ENCODE measurements at regions not wholly inside any gene's neighbourhood (a gene's known extent, or its start where the extent isn't known, plus 50 kb on each side); places are given as distances from the start of the nearest gene placed in this dataset.

- DNase-seq: no peak
These were observed 680.0 kb downstream of the SEMA5A start for GRCh38 chr5:8865686-8866374.

GRCh38 chr5:8868283-8868682 lies 677.6 kb downstream of the SEMA5A start:
- DNase-seq: no peak

- no peak for DNase-seq
These were observed 675.9 kb downstream of the SEMA5A start for GRCh38 chr5:8869932-8870331.

GRCh38 chr5:8870349-8870958 lies 675.4 kb downstream of the SEMA5A start:
- DNase-seq: no peak

DNA sequence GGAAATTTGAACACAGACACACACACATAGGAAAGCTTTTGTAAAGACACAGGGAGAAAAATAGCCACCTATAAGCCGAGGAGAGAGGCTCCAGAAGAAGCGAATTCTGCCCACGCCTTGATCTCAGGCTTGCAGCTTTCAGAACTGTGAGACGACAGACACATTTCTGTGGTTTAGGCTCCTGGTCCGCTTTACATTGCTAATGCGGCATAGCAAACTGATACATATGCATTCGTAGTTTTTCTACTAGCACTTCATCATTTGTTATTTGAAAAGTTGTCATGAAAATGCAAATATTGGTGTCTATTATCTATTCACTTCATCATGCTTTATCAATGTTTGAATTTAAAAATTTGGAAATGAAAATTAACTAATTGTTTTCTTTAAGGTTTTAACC lies 674.9 kb downstream of the SEMA5A start:
- no peak for DNase-seq

GRCh38 chr5:8871446-8871845 lies 674.4 kb downstream of the SEMA5A start:
- no peak for DNase-seq

DNA sequence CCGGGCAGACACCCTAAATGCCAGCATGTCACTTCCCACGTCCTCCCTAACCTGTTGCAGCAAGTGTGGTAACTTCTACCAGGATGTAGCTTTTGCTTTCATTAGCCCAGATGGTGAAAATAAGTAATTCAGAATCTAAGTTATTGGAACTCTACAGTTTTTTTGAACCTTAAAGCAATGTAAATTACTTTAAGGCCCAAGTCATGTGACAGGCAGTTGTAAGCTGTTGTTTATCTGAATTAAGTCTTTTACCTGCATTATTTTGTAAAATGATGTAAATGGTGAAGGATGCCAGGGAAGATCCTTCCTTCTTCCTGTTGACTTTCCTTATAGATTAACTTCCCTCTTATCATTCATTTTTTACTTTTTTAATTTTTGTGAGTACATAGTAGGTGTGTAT lies 670.2 kb downstream of the SEMA5A start:
- no peak for DNase-seq

DNA sequence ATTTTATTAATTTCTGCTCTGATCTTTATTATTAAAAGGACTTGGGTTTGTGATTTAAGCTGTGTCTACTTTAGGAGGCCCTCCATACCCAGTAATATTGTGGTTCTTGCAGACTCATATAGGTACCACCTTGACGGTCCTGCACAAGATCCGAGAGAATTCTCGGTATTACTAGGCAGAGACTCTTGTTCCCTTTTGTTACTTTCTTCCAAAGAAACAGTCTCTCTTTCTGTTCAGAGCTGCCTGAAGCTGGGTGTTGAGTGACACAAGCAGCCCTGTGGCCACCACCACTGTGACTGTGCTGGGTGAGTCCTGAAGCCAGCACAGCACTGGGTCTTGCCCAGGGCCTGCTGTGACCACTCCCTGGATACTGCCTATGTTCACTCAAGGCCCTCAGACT lies 666.6 kb downstream of the SEMA5A start:
- DNase-seq: no peak

DNA sequence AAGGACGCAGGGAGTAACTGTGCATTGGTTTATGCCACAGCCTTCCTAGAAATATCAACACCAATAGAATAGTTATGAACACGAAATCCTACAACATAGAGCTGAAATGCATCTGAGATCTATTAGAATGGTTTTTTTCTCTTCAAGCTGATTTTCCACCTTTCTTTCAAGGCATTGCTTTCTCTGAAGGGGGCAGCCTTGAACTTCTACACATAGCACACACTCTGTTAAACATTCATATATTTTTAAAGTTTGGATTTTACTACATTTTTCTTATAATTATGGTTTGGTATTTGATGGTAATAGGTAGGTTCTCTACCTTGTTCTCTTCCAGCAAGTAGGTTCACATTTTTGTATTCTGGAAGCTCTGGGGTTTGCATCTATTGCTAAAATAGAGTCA lies 661.8 kb downstream of the SEMA5A start:
- no peak for DNase-seq

- DNase-seq: no peak
These were observed 652.9 kb downstream of the SEMA5A start for GRCh38 chr5:8892926-8893325.

DNA sequence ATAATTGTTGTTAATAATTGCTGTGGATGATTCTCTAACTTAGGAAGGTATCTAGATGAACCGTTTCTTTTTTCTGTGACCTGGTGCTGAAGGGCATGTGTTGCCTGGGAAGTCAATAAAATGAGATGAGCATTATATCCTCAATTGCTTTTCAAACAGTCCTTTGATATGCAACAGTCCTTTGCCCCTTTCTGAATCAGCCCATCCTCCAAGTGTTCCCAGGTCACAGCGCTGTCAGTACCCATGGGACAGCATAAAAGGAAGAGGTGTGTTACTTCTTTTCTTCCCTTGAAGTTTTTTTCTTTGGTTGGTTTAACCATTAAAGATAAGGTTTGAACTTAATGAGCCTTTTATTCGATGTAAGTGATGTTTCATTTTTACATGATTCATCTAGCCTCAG lies 651.8 kb downstream of the SEMA5A start:
- DNase-seq: no peak

DNA sequence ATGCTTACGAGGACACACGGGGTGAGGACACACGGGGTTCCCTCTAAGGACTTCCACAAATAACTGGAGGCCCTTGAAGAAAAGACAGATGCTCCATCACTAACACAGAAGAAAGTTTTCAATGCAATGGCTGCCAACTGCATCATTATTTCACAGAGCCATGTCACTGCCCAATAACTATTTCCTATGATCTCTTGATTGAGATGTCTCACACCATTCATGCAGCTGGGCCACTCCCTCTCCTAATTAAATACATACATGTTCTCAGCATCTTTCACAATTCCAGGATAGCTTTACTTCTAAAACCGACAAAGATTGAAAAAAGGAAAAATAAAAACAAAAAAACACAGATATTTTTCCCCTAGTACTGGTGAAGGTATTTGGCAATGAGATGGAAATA lies 650.8 kb downstream of the SEMA5A start:
- no peak for DNase-seq

DNA sequence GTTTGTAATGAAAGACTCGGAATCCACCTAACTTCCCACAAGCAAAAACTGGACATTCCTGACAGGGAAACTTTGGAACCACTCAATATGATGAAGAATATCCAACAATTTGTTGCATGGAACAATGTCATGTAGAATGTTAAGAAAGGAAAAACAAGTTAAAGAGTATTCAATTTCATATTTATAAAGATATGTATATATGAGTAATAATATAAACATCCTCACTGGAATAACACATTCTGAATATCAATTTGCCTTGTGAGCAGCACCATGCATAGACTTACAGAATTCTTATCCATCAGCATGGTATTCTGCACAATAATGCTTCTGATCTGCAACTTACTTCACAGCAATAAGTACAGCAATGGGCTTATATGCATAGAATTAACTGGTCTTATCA lies 650.3 kb downstream of the SEMA5A start:
- no peak for DNase-seq

- no peak for DNase-seq
These were observed 648.6 kb downstream of the SEMA5A start for GRCh38 chr5:8897316-8897715.

- DNase-seq: no peak
These were observed 640.9 kb downstream of the SEMA5A start for GRCh38 chr5:8905021-8905420.

GRCh38 chr5:8906303-8906967 lies 639.4 kb downstream of the SEMA5A start:
- no peak for DNase-seq

GRCh38 chr5:8907168-8907868 lies 638.6 kb downstream of the SEMA5A start:
- DNase-seq: no peak

DNA sequence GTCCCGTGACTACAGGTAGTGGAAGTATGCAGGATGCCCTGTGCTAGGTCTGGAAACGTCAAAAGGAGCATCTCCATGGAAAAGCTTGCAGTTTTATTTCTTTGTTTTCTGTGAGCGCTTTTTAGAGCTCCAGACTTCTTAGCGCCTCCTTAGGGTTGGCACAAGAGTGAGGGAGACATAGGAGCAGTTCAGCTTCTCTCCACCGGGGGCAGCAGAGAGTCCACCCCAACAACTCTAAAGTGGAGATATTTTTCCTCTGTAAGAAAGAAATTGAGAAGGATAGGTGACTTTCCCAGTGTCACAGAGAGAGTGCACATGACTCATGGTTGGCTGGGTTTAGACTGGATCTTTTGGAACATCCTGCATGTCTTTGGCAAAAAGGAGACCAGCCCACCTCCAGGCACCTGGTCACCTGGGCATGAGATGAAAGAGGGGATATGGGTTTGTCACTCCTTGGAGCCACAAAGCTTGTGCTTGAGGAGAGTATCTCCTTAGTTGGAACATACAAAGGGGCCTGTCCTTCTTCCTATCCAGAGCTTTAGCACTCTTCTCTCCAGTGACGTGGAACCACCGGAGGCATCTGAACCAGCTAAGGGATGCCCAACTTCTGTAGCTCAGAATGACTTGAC lies 637.7 kb downstream of the SEMA5A start:
- peak; percentile 58 for DNase-seq

GRCh38 chr5:8912106-8912505 lies 633.8 kb downstream of the SEMA5A start:
- no peak for DNase-seq

DNA sequence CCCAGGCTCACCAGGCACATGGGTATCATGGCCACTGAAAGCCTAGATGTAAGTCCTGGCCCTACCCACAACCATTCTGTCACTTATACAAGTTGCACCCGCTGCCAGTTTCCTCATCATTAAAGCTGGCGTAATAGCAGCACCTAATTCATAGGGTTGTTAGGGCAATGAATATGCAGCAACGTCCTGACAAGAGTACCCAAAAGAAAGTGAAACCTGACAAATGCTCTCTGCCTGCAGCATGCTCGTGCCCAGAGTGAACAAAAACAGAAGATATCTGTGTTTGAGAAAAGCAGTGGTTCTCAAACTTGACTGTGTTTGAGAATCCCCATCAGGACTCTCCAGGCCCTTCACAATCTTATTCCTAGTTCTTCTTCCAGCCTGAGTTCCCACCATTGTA lies 632.4 kb downstream of the SEMA5A start:
- DNase-seq: no peak

DNA sequence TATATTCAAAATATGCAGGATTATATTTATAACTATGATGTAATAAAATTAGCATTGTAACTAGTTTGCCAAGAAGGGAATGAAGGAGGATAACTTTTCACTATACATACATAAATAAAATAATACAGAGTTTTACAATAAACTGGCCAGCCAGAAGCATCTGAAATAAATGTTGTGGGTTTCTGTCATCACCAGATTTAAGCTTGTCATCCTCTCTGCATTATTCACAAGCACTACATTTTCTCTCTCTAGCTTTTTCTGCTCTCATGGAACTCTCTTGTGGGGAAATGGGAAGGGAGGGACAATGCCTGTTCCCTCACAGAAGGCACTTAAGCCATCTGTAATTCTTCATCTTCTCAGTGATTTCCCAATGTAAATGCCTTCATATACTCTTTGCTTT lies 626.8 kb downstream of the SEMA5A start:
- no peak for DNase-seq

DNA sequence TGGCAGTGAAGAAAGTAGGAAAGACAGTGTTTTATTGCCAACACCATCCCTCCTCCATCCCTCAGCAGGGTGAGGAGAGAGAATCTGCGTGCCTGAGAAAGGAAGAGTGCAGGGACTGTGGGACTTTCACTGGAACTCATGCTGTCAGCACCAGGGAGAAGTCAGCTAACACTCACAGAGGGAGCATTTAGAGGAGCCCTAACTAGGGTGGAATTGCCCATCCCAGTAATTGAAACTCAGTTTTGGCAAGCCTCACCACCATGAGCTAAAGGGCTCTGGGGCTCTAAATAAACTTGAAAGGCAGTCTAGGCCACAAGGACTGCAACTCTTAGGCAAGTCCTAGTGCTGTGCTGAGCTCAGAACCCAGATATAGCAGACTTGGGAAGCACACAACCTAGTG lies 622.3 kb downstream of the SEMA5A start:
- DNase-seq: no peak

Measured in dermis blood vessel endothelial cell (primary cell).